ENCODE measurements at regions not wholly inside any gene's neighbourhood (a gene's known extent, or its start where the extent isn't known, plus 50 kb on each side); places are given as distances from the start of the nearest gene placed in this dataset.

DNA sequence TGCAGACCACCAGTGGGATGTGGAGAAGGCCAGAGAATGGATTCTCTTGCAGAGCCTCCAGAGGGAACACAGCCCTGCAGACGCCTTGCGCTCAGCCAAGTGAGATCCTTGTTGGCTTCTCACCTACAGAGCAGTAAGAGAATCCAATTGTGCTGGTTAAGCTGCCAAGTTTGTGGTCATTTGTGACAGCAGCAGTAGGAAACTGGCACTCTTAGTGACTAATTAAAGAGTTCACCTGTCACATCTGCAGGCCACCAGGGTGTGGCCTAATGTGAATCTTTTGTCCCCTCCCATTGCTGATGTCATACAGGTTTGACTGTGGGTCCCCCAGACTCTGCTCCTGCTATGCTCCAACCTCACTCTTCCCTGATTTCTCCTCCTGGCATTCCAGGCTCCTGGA, 235.9 kb downstream of the TFCP2L1 start:
- H3K9me3 ChIP-seq (ENCODE audit: control insufficient read depth, low read length) = no peaks in the 10 kb centered on the region
- H3K4me1 ChIP-seq = no peaks in the 10 kb centered on the region
- no peaks in the 10 kb centered on the region for H3K79me2 ChIP-seq
- no peak overlapping the region for H3K27ac ChIP-seq
- H2AFZ ChIP-seq = no peak overlapping the region
- H3K4me2 ChIP-seq (ENCODE audit: low read length) = no peak overlapping the region
- H3K36me3 ChIP-seq (ENCODE audit: control insufficient read depth, insufficient read depth, low read length) = no peaks in the 10 kb centered on the region
- no peak overlapping the region for H3K4me3 ChIP-seq (ENCODE audit: low read depth, low read length)
- no peaks in the 10 kb centered on the region for H3K27me3 ChIP-seq (ENCODE audit: control insufficient read depth, insufficient read depth, low read length)
- TF ChIP-seq, protein P1, sequence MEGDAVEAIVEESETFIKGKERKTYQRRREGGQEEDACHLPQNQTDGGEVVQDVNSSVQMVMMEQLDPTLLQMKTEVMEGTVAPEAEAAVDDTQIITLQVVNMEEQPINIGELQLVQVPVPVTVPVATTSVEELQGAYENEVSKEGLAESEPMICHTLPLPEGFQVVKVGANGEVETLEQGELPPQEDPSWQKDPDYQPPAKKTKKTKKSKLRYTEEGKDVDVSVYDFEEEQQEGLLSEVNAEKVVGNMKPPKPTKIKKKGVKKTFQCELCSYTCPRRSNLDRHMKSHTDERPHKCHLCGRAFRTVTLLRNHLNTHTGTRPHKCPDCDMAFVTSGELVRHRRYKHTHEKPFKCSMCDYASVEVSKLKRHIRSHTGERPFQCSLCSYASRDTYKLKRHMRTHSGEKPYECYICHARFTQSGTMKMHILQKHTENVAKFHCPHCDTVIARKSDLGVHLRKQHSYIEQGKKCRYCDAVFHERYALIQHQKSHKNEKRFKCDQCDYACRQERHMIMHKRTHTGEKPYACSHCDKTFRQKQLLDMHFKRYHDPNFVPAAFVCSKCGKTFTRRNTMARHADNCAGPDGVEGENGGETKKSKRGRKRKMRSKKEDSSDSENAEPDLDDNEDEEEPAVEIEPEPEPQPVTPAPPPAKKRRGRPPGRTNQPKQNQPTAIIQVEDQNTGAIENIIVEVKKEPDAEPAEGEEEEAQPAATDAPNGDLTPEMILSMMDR (IDR thresholded peaks at IDR 0.05) = no peak
- no peak overlapping the region for H3K9ac ChIP-seq

DNA sequence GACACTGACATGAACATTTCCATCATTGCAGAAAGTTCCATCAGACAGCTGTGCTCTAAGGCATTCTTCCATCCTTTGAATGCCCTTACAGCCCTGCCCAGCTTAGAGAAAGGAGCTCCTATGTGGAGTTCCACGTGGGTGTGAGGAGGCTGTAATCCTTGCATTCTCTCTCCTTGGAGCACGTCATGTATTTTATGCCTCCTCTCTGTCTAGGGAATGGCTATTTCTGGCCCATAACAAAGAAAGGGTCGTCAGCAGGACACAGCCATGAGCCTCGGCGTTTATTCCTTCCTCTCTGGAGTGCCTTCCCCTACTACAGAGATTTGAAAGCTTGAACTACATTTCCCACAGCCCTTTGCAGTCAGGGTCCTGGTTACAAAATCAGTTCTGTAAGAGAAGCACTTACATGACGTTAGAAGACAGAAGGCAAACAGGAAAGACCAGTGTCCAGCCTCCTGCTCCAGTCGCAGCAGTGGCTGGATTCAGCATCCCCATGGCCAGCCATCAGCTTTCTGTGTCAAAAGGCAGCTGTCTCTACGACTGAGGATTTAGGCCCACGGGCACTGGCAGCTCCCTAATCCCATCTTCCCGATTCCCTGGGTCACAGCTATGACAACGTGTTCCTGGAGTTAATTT, 234.9 kb downstream of the TFCP2L1 start:
- no peak overlapping the region for H3K4me3 ChIP-seq (ENCODE audit: low read depth, low read length)
- H3K4me2 ChIP-seq (ENCODE audit: low read length) = no peak overlapping the region
- H3K9me3 ChIP-seq (ENCODE audit: control insufficient read depth, low read length) = no peaks in the 10 kb centered on the region
- H3K4me1 ChIP-seq = no peaks in the 10 kb centered on the region
- no peaks in the 10 kb centered on the region for H3K27me3 ChIP-seq (ENCODE audit: control insufficient read depth, insufficient read depth, low read length)
- H3K79me2 ChIP-seq = no peaks in the 10 kb centered on the region
- TF ChIP-seq, protein P1 (IDR thresholded peaks at IDR 0.05) = no peak
- no peak overlapping the region for H2AFZ ChIP-seq
- H3K9ac ChIP-seq = no peak overlapping the region
- no peaks in the 10 kb centered on the region for H3K36me3 ChIP-seq (ENCODE audit: control insufficient read depth, insufficient read depth, low read length)
- no peak overlapping the region for H3K27ac ChIP-seq

DNA sequence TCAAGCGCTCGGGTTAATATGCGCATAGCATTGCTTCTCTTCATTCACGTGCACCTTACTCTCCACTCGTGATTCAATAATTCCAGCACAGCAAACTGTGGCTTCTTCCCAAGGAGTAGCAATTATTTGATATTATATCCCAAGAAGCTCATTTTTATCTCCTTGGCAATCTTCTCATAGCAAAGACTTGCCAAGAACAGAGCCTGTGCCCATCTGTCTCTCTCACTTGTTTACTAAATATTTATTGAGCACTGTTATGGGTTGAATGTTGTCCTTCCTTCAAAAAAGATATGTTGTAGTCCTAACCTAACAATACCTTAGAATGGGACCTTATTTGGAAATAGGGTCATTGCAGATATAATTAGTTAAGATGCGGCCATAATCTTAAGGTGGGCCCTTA, 233.7 kb downstream of the TFCP2L1 start:
- Histone ChIP-seq H3K4me2 (ENCODE audit: low read length) (no peak overlapping the region), H3K27ac (no peak overlapping the region)

DNA sequence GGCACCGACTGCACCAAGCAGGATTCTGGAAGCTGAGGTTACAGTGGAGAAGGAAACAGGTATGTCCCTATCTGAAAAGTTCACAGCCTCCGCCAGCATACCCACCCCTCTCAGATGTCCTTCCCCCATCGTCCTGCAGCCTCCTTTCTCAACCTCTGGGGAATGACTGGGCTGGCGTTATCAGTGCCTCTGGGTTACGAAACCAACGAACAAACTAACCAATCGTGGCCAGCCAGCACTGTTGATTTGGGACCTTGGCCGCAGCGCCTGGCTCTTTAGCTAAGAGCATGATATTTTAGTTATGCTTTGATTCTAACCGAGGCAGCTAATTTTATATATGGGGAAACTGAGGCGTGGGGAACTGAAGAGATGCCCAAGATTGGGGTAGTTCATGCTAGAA, 233.0 kb downstream of the TFCP2L1 start:
- Histone ChIP-seq H3K4me3 (ENCODE audit: low read depth, low read length) (no peak overlapping the region), H3K79me2 (no peaks in the 10 kb centered on the region), H3K36me3 (ENCODE audit: control insufficient read depth, insufficient read depth, low read length) (no peaks in the 10 kb centered on the region), H3K9ac (no peak overlapping the region), H3K27me3 (ENCODE audit: control insufficient read depth, insufficient read depth, low read length) (no peaks in the 10 kb centered on the region), H3K9me3 (ENCODE audit: control insufficient read depth, low read length) (no peaks in the 10 kb centered on the region), H3K4me1 (no peaks in the 10 kb centered on the region), H3K4me2 (ENCODE audit: low read length) (no peak overlapping the region), H3K27ac (no peak overlapping the region), H2AFZ (no peak overlapping the region)
- TF ChIP-seq, protein P1 (IDR thresholded peaks at IDR 0.05) = no peak

More for the DNA sequence above, 233.7 kb downstream of the TFCP2L1 start:
- no peaks in the 10 kb centered on the region for H3K27me3 ChIP-seq (ENCODE audit: control insufficient read depth, insufficient read depth, low read length)
- no peaks in the 10 kb centered on the region for H3K4me1 ChIP-seq
- H3K4me3 ChIP-seq (ENCODE audit: low read depth, low read length) = no peak overlapping the region
- no peaks in the 10 kb centered on the region for H3K36me3 ChIP-seq (ENCODE audit: control insufficient read depth, insufficient read depth, low read length)
- TF ChIP-seq, protein P1 (IDR thresholded peaks at IDR 0.05) = no peak
- no peak overlapping the region for H2AFZ ChIP-seq
- H3K9ac ChIP-seq = no peak overlapping the region
- H3K9me3 ChIP-seq (ENCODE audit: control insufficient read depth, low read length) = no peaks in the 10 kb centered on the region
- H3K79me2 ChIP-seq = no peaks in the 10 kb centered on the region

DNA sequence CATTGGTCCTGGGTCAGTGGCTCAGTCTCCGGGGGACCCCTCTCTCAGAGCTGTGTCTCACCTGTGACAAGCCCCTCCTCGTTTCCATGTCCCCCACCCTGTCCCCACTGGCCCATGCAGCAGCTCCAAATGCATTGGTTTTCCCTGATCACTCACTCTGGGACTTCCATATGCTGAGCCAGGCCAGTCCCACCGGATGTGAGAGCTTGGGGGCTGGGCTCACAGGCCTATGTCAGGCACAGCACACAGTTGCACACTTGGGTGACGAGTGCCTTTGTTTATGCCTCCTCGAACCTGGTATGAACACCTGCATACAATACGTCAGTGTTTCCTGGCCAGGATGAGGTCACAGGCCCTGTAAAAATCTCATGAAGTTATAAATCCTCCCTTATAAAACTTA, 232.5 kb downstream of the TFCP2L1 start:
- Histone ChIP-seq H3K4me3 (ENCODE audit: low read depth, low read length) (no peak overlapping the region), H3K79me2 (no peaks in the 10 kb centered on the region), H3K4me2 (ENCODE audit: low read length) (no peak overlapping the region), H3K36me3 (ENCODE audit: control insufficient read depth, insufficient read depth, low read length) (no peaks in the 10 kb centered on the region), H3K27me3 (ENCODE audit: control insufficient read depth, insufficient read depth, low read length) (no peaks in the 10 kb centered on the region), H3K27ac (no peak overlapping the region), H3K9me3 (ENCODE audit: control insufficient read depth, low read length) (no peaks in the 10 kb centered on the region), H3K9ac (no peak overlapping the region), H2AFZ (no peak overlapping the region), H3K4me1 (no peaks in the 10 kb centered on the region)
- TF ChIP-seq, protein P1 (IDR thresholded peaks at IDR 0.05) = no peak

Measured in parathyroid adenoma (tissue), 2 donors.